Psoas muscle (tissue), 7 donors: ENCODE measurements at regions not wholly inside any gene's neighbourhood (a gene's known extent, or its start where the extent isn't known, plus 50 kb on each side); places are given as distances from the start of the nearest gene placed in this dataset.

Experiments
- ATAC-seq, 4 donors: fragments of 200-7000 bp; cut with Tn5 transposase; one replicate each; pipeline ENCODE4 v1.9.1; 2020; ENCODE audit warnings: moderate library complexity in 3 of 4, mild to moderate bottlenecking in 2 of 4
- DNase-seq, 2 donors: peaks; one replicate each; pipeline ENCODE4 v3.0.0-alpha.2; 2020
- H3K27ac ChIP-seq: fragments of 200-600 bp; one replicate; pipeline ENCODE4 v1.8.0; 2022
- H3K27me3 ChIP-seq, 3 donors: fragments of 200-600 bp in 1 of 3; one replicate each; pipeline versions ENCODE4 v1.6.1 to v1.8.0; 2013 to 2022; ENCODE audit warnings: low read length in 2 of 3, mild to moderate bottlenecking in 2 of 3, moderate library complexity in 1 of 3; ENCODE audit not compliant: insufficient read depth in 3 of 3
- H3K36me3 ChIP-seq, 2 donors: fragments of 200-600 bp in 1 of 2; one replicate each; pipeline versions ENCODE4 v1.6.1 to v1.8.0; 2013 to 2022; ENCODE audit warnings: low read depth in 1 of 2, mild to moderate bottlenecking in 1 of 2, moderate library complexity in 1 of 2; ENCODE audit not compliant: insufficient read depth in 1 of 2
- H3K4me1 ChIP-seq: fragments of 200-600 bp; one replicate; pipeline ENCODE4 v1.8.0; 2022
- H3K4me3 ChIP-seq: fragments of 200-600 bp; one replicate; pipeline ENCODE4 v1.8.0; 2022; ENCODE audit warnings: mild to moderate bottlenecking
- H3K9me3 ChIP-seq: fragments of 200-600 bp; one replicate; pipeline ENCODE4 v1.8.0; 2022
- CTCF ChIP-seq: fragments of 200-600 bp; IDR thresholded peaks from one replicate; pipeline ENCODE4 v1.8.0; 2022; ENCODE audit warnings: antibody characterized with exemption
- WGBS, 3 donors: extraction: QIAGEN DNeasy Blood & Tissue Kit; methylation state at CpG; one replicate each; pipeline versions ENCODE4 v1.1.6 to v1.1.7; 2013; 5-methylcytosine and 5-hydroxymethylcytosine counted together
- intact Hi-C, 2 donors: fragments of 100-400 bp; cut with DNase I; formaldehyde crosslinking; loops; one replicate each; pipeline versions ENCODE4 v1.11.0 to v1.14.2; 2022
- donor health status: healthy with polysubstance abuse.
- donor health status: DM: no; HTN: no; CAD: no; lungs with moderate emphysema.
- donor health status: Bipolar disorder and iron deficiency.
- donor health status: healthy.
- donor health status: DM: yes; HTN: yes; CAD: no.
- donor health status: DM: no; HTN: no; CAD: no.
- donor health status: DM: yes; HTN: yes; CAD: no.

- TF ChIP-seq CTCF, result no peak
- Histone ChIP-seq H3K4me3 (no peak overlapping the region), H3K36me3 (no peaks in the 10 kb centered on the region), H3K9me3 (no peaks in the 10 kb centered on the region), H3K4me1 (no peaks in the 10 kb centered on the region), H3K27ac (no peak overlapping the region), H3K27me3 (peaks cover 0 to 3% (median 2%) of the 10 kb centered on the region in 3 donors)
- DNase-seq, result no peak
- intact Hi-C loops, result loop anchor here in 1 of 2 donors (10.0 kb wide), 1 partner anchor 1766 kb away; no protein-coding TSS in a partner anchor
- ATAC-seq, result no peak
- WGBS, 3 donors, result 58 to 73% (median 68%) methylated on average over 3 of the region's 3 CpGs
These were observed 409.6 kb downstream of the SOX9 start for GRCh38 chr17:72530454-72530853.

DNA sequence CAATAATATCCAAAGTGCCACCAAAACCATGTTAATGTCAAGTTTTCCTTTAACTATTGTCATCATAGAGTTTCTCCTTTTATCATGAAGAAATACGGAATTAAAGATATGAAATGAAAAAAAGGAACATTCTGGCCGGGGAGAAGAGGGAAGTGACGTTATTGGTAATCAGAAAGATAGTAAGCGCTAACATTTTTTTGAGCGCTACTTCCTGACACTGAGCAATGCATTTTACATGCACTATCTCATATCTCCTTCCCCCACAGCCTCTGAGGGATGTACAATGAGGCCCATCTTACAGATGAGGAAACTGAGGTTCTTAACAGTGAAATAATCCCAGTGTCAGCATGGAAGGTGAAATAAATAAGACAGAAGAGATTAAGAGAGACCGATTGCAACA lies 410.9 kb downstream of the SOX9 start:
- ATAC-seq, result no peak
- Histone ChIP-seq H3K27me3 (peaks cover 0 to 3% (median 2%) of the 10 kb centered on the region in 3 donors), H3K36me3 (no peaks in the 10 kb centered on the region), H3K9me3 (no peaks in the 10 kb centered on the region), H3K4me1 (no peaks in the 10 kb centered on the region), H3K4me3 (no peak overlapping the region), H3K27ac (no peak overlapping the region)
- no peak for DNase-seq
- TF ChIP-seq CTCF, result no peak
- intact Hi-C loops, result loop anchor here in 1 of 2 donors (10.0 kb wide), 1 partner anchor 1767 kb away; no protein-coding TSS in a partner anchor
- 87 to 93% (median 87%) methylated on average over 6 of the region's 6 CpGs for WGBS, 3 donors

DNA sequence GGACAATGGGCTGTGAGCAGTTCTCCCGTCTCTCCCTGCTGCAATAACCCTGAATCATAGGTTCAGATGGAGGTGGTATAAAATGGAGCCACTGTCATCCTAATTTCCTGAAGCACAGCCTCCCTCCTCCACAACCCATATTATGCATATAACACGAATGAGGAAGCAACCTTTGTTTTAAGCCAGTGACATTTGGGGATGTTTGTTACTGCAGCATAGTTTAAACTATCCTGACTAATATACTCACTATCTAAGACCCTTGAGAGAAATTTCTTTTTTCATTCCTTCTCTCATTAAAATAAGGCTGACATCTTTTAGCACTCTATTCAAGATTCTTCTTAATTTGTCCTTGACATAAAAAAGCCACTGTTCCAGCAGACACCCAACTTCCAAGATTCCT lies 413.4 kb downstream of the SOX9 start:
- TF ChIP-seq CTCF, result no peak
- H3K4me3 ChIP-seq, result no peak overlapping the region
- H3K27ac ChIP-seq, result no peak overlapping the region
- H3K9me3 ChIP-seq, result no peaks in the 10 kb centered on the region
- ATAC-seq (no peak), DNase-seq (no peak)
- 86 to 93% (median 88%) methylated on average over 2 of the region's 2 CpGs for WGBS, 3 donors
- no peaks in the 10 kb centered on the region for H3K4me1 ChIP-seq
- intact Hi-C loops, result loop anchor here in 1 of 2 donors (10.0 kb wide), 1 partner anchor 1769 kb away; no protein-coding TSS in a partner anchor
- peaks cover 0 to 3% (median 2%) of the 10 kb centered on the region in 3 donors for H3K27me3 ChIP-seq
- H3K36me3 ChIP-seq, result no peaks in the 10 kb centered on the region

DNA sequence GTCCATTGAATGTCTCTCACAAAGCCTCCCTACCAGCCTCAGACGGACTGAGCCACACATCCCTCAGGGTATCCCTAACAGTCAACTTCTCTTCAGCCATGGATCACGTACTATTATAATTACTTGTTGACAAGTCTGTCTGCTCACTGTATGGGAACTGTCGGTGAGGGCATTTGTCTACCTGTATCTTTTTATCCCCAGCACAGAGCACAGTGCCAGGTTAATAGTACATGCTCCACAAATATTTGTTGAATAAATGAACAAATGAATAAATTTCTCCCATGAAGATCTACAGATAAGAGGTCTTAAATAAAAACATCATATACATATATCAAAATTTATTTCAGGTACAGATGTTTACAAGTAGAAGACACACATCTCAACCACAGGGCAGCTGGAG lies 414.0 kb downstream of the SOX9 start:
- H3K27me3 ChIP-seq, result peaks cover 0 to 3% (median 2%) of the 10 kb centered on the region in 3 donors
- 96 to 98% (median 97%) methylated on average over 3 of the region's 3 CpGs for WGBS, 3 donors
- TF ChIP-seq CTCF, result no peak
- DNase-seq (no peak), ATAC-seq (no peak)
- H3K4me1 ChIP-seq, result no peaks in the 10 kb centered on the region
- no peak overlapping the region for H3K4me3 ChIP-seq
- intact Hi-C loops, result loop anchor here in 1 of 2 donors (10.0 kb wide), 1 partner anchor 1770 kb away; no protein-coding TSS in a partner anchor
- no peaks in the 10 kb centered on the region for H3K9me3 ChIP-seq
- H3K27ac ChIP-seq, result no peak overlapping the region
- H3K36me3 ChIP-seq, result no peaks in the 10 kb centered on the region

DNA sequence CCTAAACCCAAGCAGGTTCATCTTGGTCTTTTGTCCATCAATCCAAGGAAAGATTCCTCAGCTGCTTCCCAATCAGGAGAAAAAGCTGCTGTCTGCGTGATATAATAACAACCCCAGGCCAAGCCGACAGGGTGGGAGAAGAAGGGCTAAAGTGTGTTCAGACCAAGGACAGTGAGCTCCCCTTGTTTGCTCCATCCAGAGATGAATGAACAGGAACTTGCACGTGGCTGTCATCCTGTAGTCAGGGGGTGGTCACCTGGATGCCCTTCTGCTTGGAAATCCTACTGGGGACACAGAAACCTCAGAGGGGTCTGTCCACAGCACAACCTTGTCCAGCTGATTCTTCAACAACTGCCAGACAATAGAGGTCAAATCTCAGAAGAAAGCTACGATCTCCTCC lies 414.5 kb downstream of the SOX9 start:
- no peak overlapping the region for H3K4me3 ChIP-seq
- peaks cover 0 to 3% (median 2%) of the 10 kb centered on the region in 3 donors for H3K27me3 ChIP-seq
- no peaks in the 10 kb centered on the region for H3K4me1 ChIP-seq
- no peak for DNase-seq
- 77 to 82% (median 81%) methylated on average over 4 of the region's 4 CpGs for WGBS, 3 donors
- no peak overlapping the region for H3K27ac ChIP-seq
- H3K9me3 ChIP-seq, result no peaks in the 10 kb centered on the region
- no peak for TF ChIP-seq CTCF
- ATAC-seq, result no peak
- intact Hi-C loops, result loop anchor here in 1 of 2 donors (10.0 kb wide), 1 partner anchor 1771 kb away; no protein-coding TSS in a partner anchor
- no peaks in the 10 kb centered on the region for H3K36me3 ChIP-seq
